AG04450 (cell line): ENCODE measurements at regions not wholly inside any gene's neighbourhood (a gene's known extent, or its start where the extent isn't known, plus 50 kb on each side); places are given as distances from the start of the nearest gene placed in this dataset.

Source experiments
- CTCF ChIA-PET: fragments of 300-600, 350-600 bp; formaldehyde crosslinking; extraction: SDS; loops from one replicate; lab custom pipeline; 2022; ENCODE audit warnings: antibody characterized with exemption, inconsistent platforms; lab: Charles Lee
- POLR2A ChIA-PET: fragments of 350-600 bp; formaldehyde crosslinking; extraction: SDS; loops from one replicate; lab custom pipeline; 2021; ENCODE audit warnings: antibody characterized with exemption, inconsistent platforms; lab: Yijun Ruan, JAX
- DNase-seq: peaks from one replicate; pipeline ENCODE4 v3.0.0-alpha.2; 2011; ENCODE audit warnings: low read depth, low spot score
- H3K27ac ChIP-seq: one replicate; pipeline ENCODE4 v1.5.1; 2012; ENCODE audit warnings: low read depth, low read length, control low read depth
- H3K27me3 ChIP-seq: one replicate; pipeline ENCODE4 v1.6.0; 2012; ENCODE audit warnings: low read length; ENCODE audit not compliant: control insufficient read depth, insufficient read depth
- H3K4me3 ChIP-seq: 2 replicates; pipeline ENCODE4 v1.5.1; 2011; ENCODE audit warnings: mild to moderate bottlenecking, low read depth, low read length, control low read depth
- H3K9me3 ChIP-seq: 2 replicates; pipeline ENCODE4 v1.5.1; 2012; ENCODE audit warnings: low read length; ENCODE audit not compliant: control insufficient read depth, insufficient read depth
- CTCF ChIP-seq: IDR thresholded peaks from 2 replicates; pipeline ENCODE4 v1.5.1; 2011; ENCODE audit warnings: low read depth, low read length, control low read depth, inconsistent platforms

- Histone ChIP-seq H3K27ac (no peak overlapping the region), H3K4me3 (no peak overlapping the region), H3K27me3 (no peaks in the 10 kb centered on the region), H3K9me3 (no peaks in the 10 kb centered on the region)
- TF ChIP-seq CTCF = peak; percentile 32
- no peak for DNase-seq
- ChIA-PET POLR2A (no interaction called here), CTCF (interaction anchor here (1.0 kb wide), 1 partner anchor 217 kb away, joined by 4 read pairs; no protein-coding TSS in a partner anchor)
Measured at GRCh38 chr4:42302348-42302747, 94.9 kb upstream of the SHISA3 start.

DNA sequence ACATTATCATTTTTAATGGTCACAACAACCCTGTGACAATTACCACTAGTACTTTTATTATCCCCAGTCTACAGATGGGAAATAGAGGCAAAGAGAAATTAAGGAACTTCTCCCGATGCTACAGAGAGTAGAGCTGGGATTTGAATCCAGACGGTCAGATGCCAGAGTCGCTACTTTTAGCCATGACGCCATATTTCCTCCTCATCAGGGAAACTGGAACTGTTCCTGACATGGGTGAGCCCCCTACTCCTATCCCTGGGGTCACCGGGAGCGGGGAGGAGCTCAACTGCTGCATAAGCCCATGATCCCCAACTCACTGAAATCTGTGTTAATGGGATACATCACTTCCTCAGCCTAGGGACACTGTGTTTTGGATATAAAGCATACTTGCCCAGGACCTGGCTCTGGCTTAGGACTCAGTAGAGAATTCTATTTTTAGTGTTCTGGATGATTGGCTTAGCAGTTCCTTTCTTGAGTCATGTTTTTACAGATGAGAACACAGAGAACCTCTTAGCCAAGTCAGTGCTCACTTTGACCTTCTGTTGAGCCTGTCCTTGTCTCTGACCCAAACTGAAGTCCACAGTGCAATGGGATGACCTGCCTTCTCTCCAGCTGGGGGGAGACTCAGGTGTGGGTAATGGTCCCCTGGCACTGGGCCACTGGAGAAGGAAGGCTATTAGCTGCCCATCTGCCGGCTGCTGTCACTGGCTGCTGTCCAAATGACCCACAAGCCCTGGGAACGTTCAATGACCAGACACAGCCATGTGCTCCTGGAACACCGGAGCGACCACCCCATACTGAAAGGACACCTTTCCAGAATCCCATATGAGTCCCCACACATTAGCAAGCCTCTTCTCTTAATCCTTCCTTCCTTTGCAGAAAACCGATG lies 90.8 kb upstream of the SHISA3 start:
- POLR2A ChIA-PET = no interaction called here
- Histone ChIP-seq H3K9me3 (no peaks in the 10 kb centered on the region), H3K27me3 (no peaks in the 10 kb centered on the region), H3K4me3 (no peak overlapping the region), H3K27ac (no peak overlapping the region)
- no peak for DNase-seq
- CTCF ChIA-PET = no interaction called here
- TF ChIP-seq CTCF = no peak

DNA sequence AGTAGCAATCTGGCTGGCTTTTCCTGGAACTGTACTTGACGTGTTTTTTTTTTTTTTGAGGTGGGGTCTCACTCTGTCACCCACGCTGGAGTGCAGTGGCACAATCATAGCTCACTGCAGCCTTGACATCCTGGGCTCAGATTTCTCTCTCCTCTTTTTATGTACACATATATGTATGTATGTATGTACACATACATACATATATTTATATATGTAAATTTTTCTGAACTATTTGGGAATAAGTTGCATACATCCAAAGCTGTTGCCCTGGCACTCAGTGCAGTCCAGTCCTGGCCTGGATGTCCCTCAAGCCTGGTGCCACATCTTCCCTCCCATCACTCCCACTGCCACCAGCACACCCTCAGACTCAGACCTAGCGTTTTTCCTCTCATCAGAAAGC lies 89.0 kb upstream of the SHISA3 start:
- TF ChIP-seq CTCF = no peak
- DNase-seq = no peak
- ChIA-PET POLR2A (interaction anchor here (0.6 kb wide), 1 partner anchor 15 kb away, joined by 5 read pairs; no protein-coding TSS in a partner anchor), CTCF (no interaction called here)
- Histone ChIP-seq H3K27me3 (no peaks in the 10 kb centered on the region), H3K9me3 (no peaks in the 10 kb centered on the region), H3K27ac (no peak overlapping the region), H3K4me3 (no peak overlapping the region)

GRCh38 chr4:42309361-42310260 lies 87.7 kb upstream of the SHISA3 start:
- TF ChIP-seq CTCF = no peak
- no peak overlapping the region for H3K27ac ChIP-seq
- CTCF ChIA-PET = no interaction called here
- DNase-seq = no peak
- POLR2A ChIA-PET = no interaction called here
- H3K4me3 ChIP-seq = no peak overlapping the region
- H3K27me3 ChIP-seq = no peaks in the 10 kb centered on the region
- peaks cover under 1% of the 10 kb centered on the region; the same call in 1 of the 2 replicates for H3K9me3 ChIP-seq

- H3K27me3 ChIP-seq = no peaks in the 10 kb centered on the region
- no peak overlapping the region for H3K27ac ChIP-seq
- TF ChIP-seq CTCF = no peak
- CTCF ChIA-PET = no interaction called here
- DNase-seq = no peak
- no peak overlapping the region for H3K4me3 ChIP-seq
- POLR2A ChIA-PET = no interaction called here
- peaks cover 8% of the 10 kb centered on the region for H3K9me3 ChIP-seq
Measured at GRCh38 chr4:42310358-42310757, 86.9 kb upstream of the SHISA3 start.
